Liver (tissue), 8 donors: ENCODE measurements at regions not wholly inside any gene's neighbourhood (a gene's known extent, or its start where the extent isn't known, plus 50 kb on each side); places are given as distances from the start of the nearest gene placed in this dataset.

Source experiments
- DNase-seq: peaks from one replicate; pipeline ENCODE4 v3.0.0-alpha.2; 2017; ENCODE audit warnings: low spot score
- H3K27ac ChIP-seq, 2 donors: one replicate each; pipeline ENCODE4 v1.7.0; 2013; ENCODE audit warnings: inconsistent platforms in 2 of 2, low read length in 2 of 2, control low read depth in 1 of 2, low read depth in 1 of 2, mild to moderate bottlenecking in 1 of 2
- H3K27me3 ChIP-seq, 4 donors: one replicate each; pipeline versions ENCODE4 v1.6.1 to v1.7.0; 2013; ENCODE audit warnings: low read length in 3 of 4, inconsistent platforms in 1 of 4, mild to moderate bottlenecking in 1 of 4, moderate library complexity in 1 of 4; ENCODE audit not compliant: control insufficient read depth in 4 of 4, insufficient read depth in 4 of 4
- H3K36me3 ChIP-seq, 4 donors: one replicate each; pipeline versions ENCODE4 v1.6.1 to v1.7.0; 2013; ENCODE audit warnings: low read length in 3 of 4, mild to moderate bottlenecking in 3 of 4, low read depth in 1 of 4, moderate library complexity in 1 of 4; ENCODE audit not compliant: control insufficient read depth in 4 of 4, insufficient read depth in 3 of 4
- H3K4me1 ChIP-seq, 4 donors: one replicate each; pipeline versions ENCODE4 v1.6.1 to v1.7.0; 2013; ENCODE audit warnings: low read length in 3 of 4, mild to moderate bottlenecking in 3 of 4, moderate library complexity in 1 of 4; ENCODE audit not compliant: control insufficient read depth in 4 of 4, insufficient read depth in 4 of 4
- H3K4me3 ChIP-seq, 3 donors: one replicate each; pipeline versions ENCODE4 v1.6.1 to v1.7.0; 2013; ENCODE audit warnings: low read length in 3 of 3, control low read depth in 1 of 3, low read depth in 1 of 3, mild to moderate bottlenecking in 1 of 3
- H3K9ac ChIP-seq, 2 donors: one replicate each; pipeline ENCODE4 v1.7.0; 2013; ENCODE audit warnings: low read length in 2 of 2, mild to moderate bottlenecking in 2 of 2, moderate library complexity in 2 of 2, control low read depth in 1 of 2, low read depth in 1 of 2
- H3K9me3 ChIP-seq, 4 donors: one replicate each; pipeline versions ENCODE4 v1.6.1 to v1.7.0; 2013; ENCODE audit warnings: low read length in 3 of 4; ENCODE audit not compliant: control insufficient read depth in 4 of 4
- EGR1 ChIP-seq, 2 donors: IDR thresholded peaks; 2 replicates each; pipeline ENCODE4 v1.6.1; 2016 to 2018; ENCODE audit warnings: antibody characterized with exemption in 2 of 2, low read depth in 2 of 2
- FOXA2 ChIP-seq: IDR thresholded peaks from 2 replicates; pipeline ENCODE4 v1.6.1; 2016; ENCODE audit warnings: antibody characterized with exemption
- NR2F2 ChIP-seq: IDR thresholded peaks from 2 replicates; pipeline ENCODE4 v1.6.1; 2016; ENCODE audit warnings: antibody characterized with exemption
- RAD21 ChIP-seq, 2 donors: IDR thresholded peaks; 2 replicates each; pipeline ENCODE4 v1.6.1; 2016; ENCODE audit warnings: antibody characterized with exemption in 2 of 2, mild to moderate bottlenecking in 2 of 2
- REST ChIP-seq: IDR thresholded peaks from 2 replicates; pipeline ENCODE4 v1.6.1; 2016; ENCODE audit warnings: antibody characterized with exemption, mild to moderate bottlenecking
- RXRA ChIP-seq, 2 donors: IDR thresholded peaks; 2 replicates each; pipeline ENCODE4 v1.6.1; 2017 to 2018; ENCODE audit warnings: antibody characterized with exemption in 2 of 2, mild to moderate bottlenecking in 1 of 2
- SP1 ChIP-seq: IDR thresholded peaks from 2 replicates; pipeline ENCODE4 v1.6.1; 2018; ENCODE audit warnings: antibody characterized with exemption, mild to moderate bottlenecking
- TAF1 ChIP-seq: conservative IDR thresholded peaks from 2 replicates; pipeline ENCODE4 v1.6.1; 2016; ENCODE audit warnings: antibody characterized with exemption, mild to moderate bottlenecking
- ZBTB33 ChIP-seq: IDR thresholded peaks from 2 replicates; pipeline ENCODE4 v1.6.1; 2016; ENCODE audit warnings: antibody characterized with exemption
- WGBS: extraction: QIAGEN DNeasy Blood & Tissue Kit; methylation state at CpG from one replicate; pipeline ENCODE4 v1.1.7; 2013; 5-methylcytosine and 5-hydroxymethylcytosine counted together
- TF ChIP-seq, protein P1 (sequence below): fragments of 150-350 bp; IDR thresholded peaks from 2 replicates; pipeline ENCODE4 v1.5.1; 2017; ENCODE audit warnings: improper control_type of control experiment, low read depth, low read length; ENCODE audit not compliant: missing input control
- TF ChIP-seq, protein P2 (sequence below): IDR thresholded peaks from 2 replicates; pipeline ENCODE4 v1.6.1; 2016; ENCODE audit warnings: antibody characterized with exemption
- donor health status: healthy.
- donor health status: healthy.
- donor health status: healthy.
- donor health status: healthy.
- donor health status: healthy.

DNA sequence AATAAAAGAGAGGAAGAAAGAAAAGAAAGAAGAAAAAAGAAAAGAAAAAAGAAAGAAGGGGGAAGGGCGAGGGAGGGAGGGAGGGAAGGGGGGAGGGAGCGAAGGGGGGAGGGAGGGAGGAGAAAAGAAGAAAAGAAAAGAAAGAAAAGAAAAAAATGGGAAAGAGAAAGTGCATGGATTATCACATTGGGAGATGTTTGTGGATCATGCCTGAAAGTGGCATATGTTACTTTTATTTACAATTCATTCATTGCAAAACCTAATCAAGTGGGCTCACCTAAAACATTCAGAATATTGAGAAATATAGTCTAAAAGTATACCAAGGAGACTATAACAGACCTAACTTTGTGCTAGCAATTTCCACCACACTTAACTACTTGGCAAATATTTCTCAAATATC lies 246.9 kb upstream of the SYT1 start:
- Histone ChIP-seq H3K9ac (no peak overlapping the region), H3K27me3 (no peaks in the 10 kb centered on the region), H3K9me3 (peaks cover 0 to 4% (median 0%) of the 10 kb centered on the region in 4 donors), H3K4me1 (no peaks in the 10 kb centered on the region), H3K27ac (no peak overlapping the region), H3K36me3 (no peaks in the 10 kb centered on the region), H3K4me3 (no peak overlapping the region)
- 71% methylated on average over 2 of the region's 2 CpGs for WGBS
- no peak for DNase-seq
- TF ChIP-seq FOXA2 = no peak

DNA sequence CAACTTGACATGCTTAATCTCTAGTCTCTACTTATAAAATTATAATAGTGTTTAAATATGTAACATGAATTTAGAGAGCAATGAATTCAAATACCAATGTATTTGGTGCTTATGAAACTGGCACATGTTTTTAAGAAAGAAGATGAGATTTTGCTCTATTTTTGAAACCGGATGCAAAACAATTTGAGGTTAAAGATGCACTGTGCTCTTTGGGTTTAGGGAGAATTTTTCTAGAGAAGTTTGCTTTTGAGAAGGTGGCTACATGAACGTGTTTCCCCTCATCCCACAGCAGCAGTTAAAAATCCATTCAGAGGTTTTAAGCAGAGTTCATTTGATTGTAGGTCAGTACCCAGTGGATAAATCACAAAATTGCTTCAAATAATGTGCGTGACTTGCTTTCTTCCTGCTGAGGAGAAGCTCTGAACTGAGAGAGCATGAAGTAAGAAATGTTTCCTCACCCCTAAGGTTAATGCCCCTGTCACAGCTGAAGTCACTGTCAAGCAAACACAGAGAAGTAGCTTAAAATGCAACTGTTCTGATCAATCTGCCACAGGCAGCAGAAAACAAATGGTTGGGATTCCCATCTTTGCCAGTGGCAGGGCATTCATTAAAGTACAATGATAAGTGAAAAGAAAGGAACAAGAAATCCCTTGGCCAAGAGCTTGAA lies 241.9 kb upstream of the SYT1 start:
- no peak for DNase-seq
- no peak overlapping the region for H3K9ac ChIP-seq
- 61% methylated on average over 3 of the region's 3 CpGs for WGBS
- H3K4me1 ChIP-seq = no peaks in the 10 kb centered on the region
- H3K27ac ChIP-seq = no peak overlapping the region
- H3K27me3 ChIP-seq = no peaks in the 10 kb centered on the region
- no peak overlapping the region for H3K4me3 ChIP-seq
- TF ChIP-seq FOXA2 (no peak), RXRA (IDR thresholded peaks at IDR 0.05) (peak in 1 of 2 donors; percentile 16)
- peaks cover 0 to 4% (median 0%) of the 10 kb centered on the region in 4 donors for H3K9me3 ChIP-seq
- H3K36me3 ChIP-seq = no peaks in the 10 kb centered on the region

DNA sequence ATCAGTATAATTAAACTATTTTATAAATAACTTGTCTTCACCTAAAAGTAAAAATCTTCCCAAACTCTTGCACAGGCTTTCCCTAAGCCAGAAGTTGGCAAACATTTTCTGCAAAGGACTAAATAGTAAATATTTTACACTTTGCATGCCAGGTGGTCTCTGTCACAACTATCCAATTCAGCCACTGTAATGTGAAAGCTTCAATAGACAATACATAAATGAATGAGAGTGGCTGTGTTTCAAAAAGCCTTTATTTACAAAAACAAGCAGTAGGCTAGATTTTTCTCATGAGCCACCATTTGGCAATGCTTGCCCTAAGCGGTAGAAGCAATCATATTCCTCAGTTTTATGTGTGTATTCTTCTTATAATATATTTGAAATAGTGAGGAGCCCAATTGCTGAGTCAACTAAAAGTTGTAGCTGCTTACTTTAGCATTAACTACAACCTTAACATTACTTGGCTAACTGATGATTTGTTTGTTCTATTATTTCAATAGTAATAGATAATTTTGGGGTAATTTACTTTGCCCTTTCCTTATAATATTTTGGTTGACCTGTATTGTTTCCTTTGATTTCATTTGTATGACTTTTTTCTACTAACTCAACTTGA lies 236.0 kb upstream of the SYT1 start:
- Histone ChIP-seq H3K9ac (no peak overlapping the region), H3K4me3 (no peak overlapping the region), H3K27ac (no peak overlapping the region), H3K27me3 (no peaks in the 10 kb centered on the region), H3K9me3 (no peaks in the 10 kb centered on the region), H3K36me3 (no peaks in the 10 kb centered on the region), H3K4me1 (no peaks in the 10 kb centered on the region)
- TF ChIP-seq EGR1 (IDR thresholded peaks at IDR 0.05; ENCODE audit: low read depth in 2 of 2) (no peak), TAF1 (no peak), ZBTB33 (no peak), FOXA2 (no peak), SP1 (no peak), NR2F2 (no peak), RAD21 (IDR thresholded peaks at IDR 0.05) (no peak), REST (no peak)
- TF ChIP-seq, protein P1, sequence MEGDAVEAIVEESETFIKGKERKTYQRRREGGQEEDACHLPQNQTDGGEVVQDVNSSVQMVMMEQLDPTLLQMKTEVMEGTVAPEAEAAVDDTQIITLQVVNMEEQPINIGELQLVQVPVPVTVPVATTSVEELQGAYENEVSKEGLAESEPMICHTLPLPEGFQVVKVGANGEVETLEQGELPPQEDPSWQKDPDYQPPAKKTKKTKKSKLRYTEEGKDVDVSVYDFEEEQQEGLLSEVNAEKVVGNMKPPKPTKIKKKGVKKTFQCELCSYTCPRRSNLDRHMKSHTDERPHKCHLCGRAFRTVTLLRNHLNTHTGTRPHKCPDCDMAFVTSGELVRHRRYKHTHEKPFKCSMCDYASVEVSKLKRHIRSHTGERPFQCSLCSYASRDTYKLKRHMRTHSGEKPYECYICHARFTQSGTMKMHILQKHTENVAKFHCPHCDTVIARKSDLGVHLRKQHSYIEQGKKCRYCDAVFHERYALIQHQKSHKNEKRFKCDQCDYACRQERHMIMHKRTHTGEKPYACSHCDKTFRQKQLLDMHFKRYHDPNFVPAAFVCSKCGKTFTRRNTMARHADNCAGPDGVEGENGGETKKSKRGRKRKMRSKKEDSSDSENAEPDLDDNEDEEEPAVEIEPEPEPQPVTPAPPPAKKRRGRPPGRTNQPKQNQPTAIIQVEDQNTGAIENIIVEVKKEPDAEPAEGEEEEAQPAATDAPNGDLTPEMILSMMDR = no peak
- TF ChIP-seq, protein P2, sequence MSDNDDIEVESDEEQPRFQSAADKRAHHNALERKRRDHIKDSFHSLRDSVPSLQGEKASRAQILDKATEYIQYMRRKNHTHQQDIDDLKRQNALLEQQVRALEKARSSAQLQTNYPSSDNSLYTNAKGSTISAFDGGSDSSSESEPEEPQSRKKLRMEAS = no peak
- WGBS = 71% methylated on average over 1 of the region's 1 CpG
- DNase-seq = no peak
